WTC11 (cell line): ENCODE measurements at regions not wholly inside any gene's neighbourhood (a gene's known extent, or its start where the extent isn't known, plus 50 kb on each side); places are given as distances from the start of the nearest gene placed in this dataset.

Source experiments
- ATAC-seq: fragments of 200-7000 bp; cut with Tn5 transposase; 2 replicates; pipeline ENCODE4 v1.10.0; 2021; ENCODE audit warnings: mild to moderate bottlenecking, moderate library complexity
- CTCF ChIA-PET: fragments of 300-600 bp; sonication (Branson Sonifier 250); formaldehyde crosslinking; loops from one replicate; lab custom pipeline; 2021; ENCODE audit warnings: antibody characterized with exemption; lab: Charles Lee
- POLR2A ChIA-PET: fragments of 350-600 bp; sonication (Branson Sonifier 250); formaldehyde crosslinking; loops from one replicate; lab custom pipeline; 2021; ENCODE audit warnings: antibody characterized with exemption; lab: Charles Lee
- DNase-seq: peaks from one replicate; pipeline ENCODE4 v3.0.0; 2021; ENCODE audit warnings: low spot score
- H3K27ac Mint-ChIP-seq: 2 replicates; pipeline ENCODE4 v1.8.0; 2021; ENCODE audit warnings: mixed read lengths
- H3K27me3 Mint-ChIP-seq: 2 replicates; pipeline ENCODE4 v1.8.0; 2021; ENCODE audit warnings: low read depth, mild to moderate bottlenecking, moderate library complexity, mixed read lengths
- H3K36me3 Mint-ChIP-seq: 2 replicates; pipeline ENCODE4 v1.8.0; 2021; ENCODE audit warnings: mixed read lengths
- H3K4me1 Mint-ChIP-seq: 2 replicates; pipeline ENCODE4 v1.8.0; 2022; ENCODE audit warnings: mixed read lengths
- H3K4me3 Mint-ChIP-seq: 2 replicates; pipeline ENCODE4 v1.8.0; 2021; ENCODE audit warnings: mild to moderate bottlenecking, moderate library complexity, mixed read lengths
- H3K9me3 Mint-ChIP-seq: 2 replicates; pipeline ENCODE4 v1.8.0; 2021; ENCODE audit warnings: mixed read lengths
- E2F5 ChIP-seq: sonication (generic); formaldehyde crosslinking; IDR thresholded peaks from 2 replicates; pipeline ENCODE4 v1.8.1; 2022; ENCODE audit warnings: mild to moderate bottlenecking, moderate library complexity, missing genetic modification reagents
- EMX1 ChIP-seq: fragments of 250-450 bp; sonication (Bioruptor Pico); IDR thresholded peaks from 2 replicates; pipeline ENCODE4 v1.8.0; 2021; ENCODE audit warnings: mild to moderate bottlenecking
- FOXJ3 ChIP-seq: sonication (generic); formaldehyde crosslinking; IDR thresholded peaks from 2 replicates; pipeline ENCODE4 v1.9.0; 2021; ENCODE audit warnings: missing genetic modification reagents, mild to moderate bottlenecking, borderline replicate concordance
- FOXK1 ChIP-seq: sonication (generic); formaldehyde crosslinking; IDR thresholded peaks from 2 replicates; pipeline ENCODE4 v1.8.0; 2022; ENCODE audit warnings: mild to moderate bottlenecking, moderate library complexity, missing genetic modification reagents
- GABPB1 ChIP-seq: sonication (generic); formaldehyde crosslinking; IDR thresholded peaks from 2 replicates; pipeline ENCODE4 v1.8.1; 2023; ENCODE audit warnings: mild to moderate bottlenecking, missing genetic modification reagents
- GTF2I ChIP-seq: fragments of 250-450 bp; sonication (Bioruptor Pico); conservative IDR thresholded peaks from 2 replicates; pipeline ENCODE4 v1.4.0; 2021; ENCODE audit warnings: mild to moderate bottlenecking
- HMGXB4 ChIP-seq: sonication (generic); formaldehyde crosslinking; IDR thresholded peaks from 2 replicates; pipeline ENCODE4 v1.8.1; 2023; ENCODE audit warnings: mild to moderate bottlenecking, moderate library complexity, missing genetic modification reagents
- JUN ChIP-seq: sonication (generic); formaldehyde crosslinking; IDR thresholded peaks from 2 replicates; pipeline ENCODE4 v1.8.0; 2023; ENCODE audit warnings: mild to moderate bottlenecking, missing genetic modification reagents
- MLX ChIP-seq: sonication (generic); formaldehyde crosslinking; IDR thresholded peaks from 2 replicates; pipeline ENCODE4 v1.8.1; 2023; ENCODE audit warnings: mild to moderate bottlenecking, missing genetic modification reagents, moderate library complexity
- TEAD1 ChIP-seq: sonication (generic); formaldehyde crosslinking; IDR thresholded peaks from 2 replicates; pipeline ENCODE4 v1.8.0; 2022; ENCODE audit warnings: mild to moderate bottlenecking, missing genetic modification reagents
- TP53 ChIP-seq: sonication (generic); formaldehyde crosslinking; IDR thresholded peaks from 2 replicates; pipeline ENCODE4 v1.8.1; 2023; ENCODE audit warnings: mild to moderate bottlenecking, missing genetic modification reagents
- ZBTB21 ChIP-seq: sonication (generic); formaldehyde crosslinking; IDR thresholded peaks from 2 replicates; pipeline ENCODE4 v1.8.1; 2023; ENCODE audit warnings: mild to moderate bottlenecking, missing genetic modification reagents, borderline replicate concordance
- ZNF219 ChIP-seq: sonication (generic); formaldehyde crosslinking; IDR thresholded peaks from 2 replicates; pipeline ENCODE4 v1.8.0; 2023; ENCODE audit warnings: missing genetic modification reagents, mild to moderate bottlenecking, borderline replicate concordance
- ZNF423 ChIP-seq: fragments of 250-450 bp; sonication (Bioruptor Pico); IDR thresholded peaks from 2 replicates; pipeline ENCODE4 v2.1.2; 2022; ENCODE audit warnings: mild to moderate bottlenecking, moderate library complexity
- ZNF512 ChIP-seq: sonication (generic); formaldehyde crosslinking; IDR thresholded peaks from 2 replicates; pipeline ENCODE4 v1.8.1; 2022; ENCODE audit warnings: missing genetic modification reagents, borderline replicate concordance
- TF ChIP-seq, protein P1 (sequence below): fragments of 250-450 bp; sonication (Bioruptor Pico); IDR thresholded peaks from 2 replicates; pipeline ENCODE4 v1.8.0; 2021; ENCODE audit warnings: mild to moderate bottlenecking
- TF ChIP-seq, protein P2 (sequence below): sonication (generic); formaldehyde crosslinking; IDR thresholded peaks from 2 replicates; pipeline ENCODE4 v1.8.0; 2023; ENCODE audit warnings: missing genetic modification reagents, mild to moderate bottlenecking, borderline replicate concordance

GRCh38 chr3:84109911-84110310, 848.9 kb upstream of the CADM2 start:
- Mint-ChIP-seq H3K27ac (no peak overlapping the region), H3K9me3 (peaks cover 11% of the 10 kb centered on the region), H3K36me3 (no peaks in the 10 kb centered on the region), H3K27me3 (no peaks in the 10 kb centered on the region; the same call in 1 of the 2 replicates), H3K4me3 (no peak overlapping the region), H3K4me1 (peaks cover 20% of the 10 kb centered on the region)
- TF ChIP-seq ZNF219 (CRISPR knock-in tag) (no peak), TEAD1 (CRISPR knock-in tag) (no peak), ZNF423 (CRISPR knock-in tag) (no peak), TP53 (no peak), GTF2I (CRISPR knock-in tag) (no peak), JUN (no peak), MLX (CRISPR knock-in tag) (no peak), ZBTB21 (CRISPR knock-in tag) (no peak), E2F5 (CRISPR knock-in tag) (no peak), EMX1 (CRISPR knock-in tag) (no peak), FOXJ3 (CRISPR knock-in tag) (no peak), FOXK1 (no peak), HMGXB4 (CRISPR knock-in tag) (no peak), GABPB1 (CRISPR knock-in tag) (no peak), ZNF512 (CRISPR knock-in tag) (no peak)
- TF ChIP-seq, protein P1, sequence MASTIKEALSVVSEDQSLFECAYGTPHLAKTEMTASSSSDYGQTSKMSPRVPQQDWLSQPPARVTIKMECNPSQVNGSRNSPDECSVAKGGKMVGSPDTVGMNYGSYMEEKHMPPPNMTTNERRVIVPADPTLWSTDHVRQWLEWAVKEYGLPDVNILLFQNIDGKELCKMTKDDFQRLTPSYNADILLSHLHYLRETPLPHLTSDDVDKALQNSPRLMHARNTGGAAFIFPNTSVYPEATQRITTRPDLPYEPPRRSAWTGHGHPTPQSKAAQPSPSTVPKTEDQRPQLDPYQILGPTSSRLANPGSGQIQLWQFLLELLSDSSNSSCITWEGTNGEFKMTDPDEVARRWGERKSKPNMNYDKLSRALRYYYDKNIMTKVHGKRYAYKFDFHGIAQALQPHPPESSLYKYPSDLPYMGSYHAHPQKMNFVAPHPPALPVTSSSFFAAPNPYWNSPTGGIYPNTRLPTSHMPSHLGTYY (CRISPR knock-in tag), result no peak
- TF ChIP-seq, protein P2, sequence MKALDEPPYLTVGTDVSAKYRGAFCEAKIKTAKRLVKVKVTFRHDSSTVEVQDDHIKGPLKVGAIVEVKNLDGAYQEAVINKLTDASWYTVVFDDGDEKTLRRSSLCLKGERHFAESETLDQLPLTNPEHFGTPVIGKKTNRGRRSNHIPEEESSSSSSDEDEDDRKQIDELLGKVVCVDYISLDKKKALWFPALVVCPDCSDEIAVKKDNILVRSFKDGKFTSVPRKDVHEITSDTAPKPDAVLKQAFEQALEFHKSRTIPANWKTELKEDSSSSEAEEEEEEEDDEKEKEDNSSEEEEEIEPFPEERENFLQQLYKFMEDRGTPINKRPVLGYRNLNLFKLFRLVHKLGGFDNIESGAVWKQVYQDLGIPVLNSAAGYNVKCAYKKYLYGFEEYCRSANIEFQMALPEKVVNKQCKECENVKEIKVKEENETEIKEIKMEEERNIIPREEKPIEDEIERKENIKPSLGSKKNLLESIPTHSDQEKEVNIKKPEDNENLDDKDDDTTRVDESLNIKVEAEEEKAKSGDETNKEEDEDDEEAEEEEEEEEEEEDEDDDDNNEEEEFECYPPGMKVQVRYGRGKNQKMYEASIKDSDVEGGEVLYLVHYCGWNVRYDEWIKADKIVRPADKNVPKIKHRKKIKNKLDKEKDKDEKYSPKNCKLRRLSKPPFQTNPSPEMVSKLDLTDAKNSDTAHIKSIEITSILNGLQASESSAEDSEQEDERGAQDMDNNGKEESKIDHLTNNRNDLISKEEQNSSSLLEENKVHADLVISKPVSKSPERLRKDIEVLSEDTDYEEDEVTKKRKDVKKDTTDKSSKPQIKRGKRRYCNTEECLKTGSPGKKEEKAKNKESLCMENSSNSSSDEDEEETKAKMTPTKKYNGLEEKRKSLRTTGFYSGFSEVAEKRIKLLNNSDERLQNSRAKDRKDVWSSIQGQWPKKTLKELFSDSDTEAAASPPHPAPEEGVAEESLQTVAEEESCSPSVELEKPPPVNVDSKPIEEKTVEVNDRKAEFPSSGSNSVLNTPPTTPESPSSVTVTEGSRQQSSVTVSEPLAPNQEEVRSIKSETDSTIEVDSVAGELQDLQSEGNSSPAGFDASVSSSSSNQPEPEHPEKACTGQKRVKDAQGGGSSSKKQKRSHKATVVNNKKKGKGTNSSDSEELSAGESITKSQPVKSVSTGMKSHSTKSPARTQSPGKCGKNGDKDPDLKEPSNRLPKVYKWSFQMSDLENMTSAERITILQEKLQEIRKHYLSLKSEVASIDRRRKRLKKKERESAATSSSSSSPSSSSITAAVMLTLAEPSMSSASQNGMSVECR (CRISPR knock-in tag), result no peak
- no peak for DNase-seq
- no peak for ATAC-seq
- CTCF ChIA-PET, result interaction anchor here (0.8 kb wide), 1 partner anchor 168 kb away, joined by 3 read pairs; no protein-coding TSS in a partner anchor
- POLR2A ChIA-PET, result no interaction called here
